Kidney tubule cell (primary cell): ENCODE measurements at regions not wholly inside any gene's neighbourhood (a gene's known extent, or its start where the extent isn't known, plus 50 kb on each side); places are given as distances from the start of the nearest gene placed in this dataset.
A peak's percentile ranks its signal among the peaks of the same experiment; 100 is the strongest.

Experiments used
- DNase-seq: peaks from one replicate; pipeline ENCODE4 v3.0.0-alpha.2; 2018; ENCODE audit warnings: low spot score

- no peak for DNase-seq
Observed at GRCh38 chr2:187136646-187137045, 287.7 kb upstream of the ZSWIM2 start.

DNA sequence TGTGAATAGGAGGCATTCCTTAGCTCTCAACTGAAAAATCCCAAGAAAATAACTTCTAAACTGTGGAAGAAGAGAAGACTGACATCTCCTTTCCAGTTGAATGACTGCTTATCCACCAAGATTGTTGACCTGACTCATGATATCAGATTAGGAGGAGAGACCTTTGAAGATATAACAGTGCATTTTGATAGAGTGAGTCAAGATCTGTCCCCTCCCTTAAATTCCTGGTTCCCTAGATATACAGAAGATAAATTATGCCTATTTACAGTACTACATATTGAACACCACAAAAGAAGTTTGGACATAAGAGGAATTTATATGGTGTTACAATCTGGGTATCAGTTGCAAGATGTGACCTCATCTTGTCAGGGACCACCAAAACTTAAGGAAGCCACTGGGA is 285.3 kb upstream of the ZSWIM2 start:
- peak; percentile 35 for DNase-seq

- no peak for DNase-seq
Observed at GRCh38 chr2:187129868-187130267, 280.9 kb upstream of the ZSWIM2 start.

DNA sequence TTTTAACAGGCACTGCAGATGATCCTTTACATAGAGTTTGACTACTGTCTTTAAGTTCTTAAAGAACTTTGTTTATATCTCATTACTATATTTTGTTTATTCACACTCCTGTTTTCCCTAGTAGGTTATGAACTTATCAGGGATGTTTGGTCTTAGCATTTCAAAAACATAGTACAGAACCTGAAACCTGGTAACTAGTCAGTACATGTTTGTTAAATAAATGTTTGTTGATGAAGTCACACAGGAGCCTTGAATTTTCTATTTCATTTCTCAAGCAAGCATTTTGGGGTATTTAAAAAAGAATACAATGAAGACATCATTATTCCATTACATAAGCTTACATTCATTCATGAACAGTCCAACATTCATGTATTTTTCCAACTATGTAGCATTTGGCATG is 280.3 kb upstream of the ZSWIM2 start:
- DNase-seq: no peak

DNA sequence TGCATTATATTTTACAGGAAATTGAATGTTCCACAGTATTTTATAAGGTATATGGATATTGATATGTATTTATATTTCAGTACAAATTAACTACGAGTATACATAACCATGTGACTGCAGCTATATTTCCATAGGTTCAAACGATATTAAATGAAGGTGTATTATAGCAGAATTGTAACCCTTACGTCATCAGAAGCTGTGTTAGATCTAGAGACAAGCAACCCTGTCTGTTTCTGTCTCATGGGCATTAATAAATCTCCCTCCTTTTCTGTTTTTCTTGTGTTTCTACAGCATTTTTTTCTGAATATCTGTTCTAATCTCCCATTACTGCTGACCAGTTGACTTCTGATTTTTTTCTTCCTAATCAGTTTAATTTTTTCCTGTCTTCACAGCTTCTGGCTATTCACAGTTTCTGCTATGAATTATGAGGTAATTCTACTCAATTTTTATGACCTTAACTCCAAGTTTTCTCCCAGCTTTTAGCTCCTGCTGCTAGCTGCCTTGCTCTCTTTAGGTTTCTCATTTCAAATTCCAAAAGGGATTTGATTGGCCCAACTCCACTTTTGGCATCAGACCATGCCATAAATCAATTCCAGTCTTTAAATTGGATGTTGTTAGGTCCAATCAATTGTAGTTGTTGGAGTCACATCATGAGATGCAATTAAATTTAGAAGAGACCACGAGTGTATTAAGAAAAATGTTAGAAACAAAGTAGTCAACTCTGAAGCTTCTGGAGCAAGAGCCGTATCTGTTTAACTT is 277.5 kb upstream of the ZSWIM2 start:
- no peak for DNase-seq

DNA sequence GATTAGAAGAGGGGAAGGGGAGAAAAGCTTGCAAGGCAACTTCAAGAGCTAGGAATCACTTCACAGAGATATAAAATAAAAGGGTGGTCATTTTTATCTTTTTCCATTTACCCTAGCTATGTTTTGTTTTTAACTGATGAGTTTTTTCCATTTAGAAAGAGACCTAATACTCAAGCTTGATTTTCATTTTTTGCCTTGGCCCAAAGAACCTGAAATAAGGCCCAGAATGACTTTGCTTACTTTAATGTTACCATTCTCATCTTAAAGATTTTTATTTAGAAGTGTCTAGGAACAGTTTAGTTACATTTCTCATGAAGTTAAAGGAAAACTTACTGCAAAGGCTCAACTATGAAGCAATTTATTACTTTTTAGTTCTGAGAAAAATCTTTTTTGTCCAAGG is 276.3 kb upstream of the ZSWIM2 start:
- no peak for DNase-seq

DNA sequence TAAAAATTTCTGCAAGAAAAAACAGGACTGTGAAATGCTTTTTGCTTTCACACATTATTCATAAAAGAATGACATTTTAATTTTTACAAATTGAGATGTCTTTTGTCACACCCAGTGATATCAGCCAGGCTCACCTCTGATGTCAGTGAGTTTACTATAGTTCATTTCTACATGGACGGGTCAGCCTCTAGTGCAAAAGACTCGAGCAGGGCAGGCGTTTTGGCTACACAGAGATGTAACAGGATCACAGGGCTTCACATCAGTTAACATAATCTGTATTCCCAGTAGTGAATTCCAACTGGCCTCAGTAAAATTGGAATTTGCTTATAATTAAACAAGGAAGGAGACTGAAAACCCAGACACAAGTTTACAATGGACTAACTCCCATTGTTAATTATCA is 275.6 kb upstream of the ZSWIM2 start:
- no peak for DNase-seq

GRCh38 chr2:187118331-187119099 is 269.5 kb upstream of the ZSWIM2 start:
- no peak for DNase-seq

GRCh38 chr2:187117483-187117882 is 268.5 kb upstream of the ZSWIM2 start:
- DNase-seq: no peak

DNA sequence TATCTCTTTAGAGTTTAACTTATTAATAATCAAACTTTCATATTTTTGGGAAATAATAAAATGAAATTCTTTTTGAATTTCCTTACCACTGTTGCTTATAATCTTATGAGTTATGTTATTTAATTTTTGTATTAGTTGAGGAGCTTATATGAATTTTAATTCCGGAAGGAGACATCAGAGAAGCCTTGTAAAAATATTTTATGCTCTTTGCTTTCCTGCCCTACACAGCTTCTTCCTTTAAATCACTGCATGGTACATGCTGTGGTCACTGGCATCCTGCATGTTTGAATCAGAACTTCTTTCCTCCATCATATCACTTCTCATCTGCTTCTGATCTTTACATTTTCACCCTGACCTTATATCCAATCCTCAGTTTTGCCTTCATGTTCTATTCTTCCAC is 266.7 kb upstream of the ZSWIM2 start:
- no peak for DNase-seq

DNA sequence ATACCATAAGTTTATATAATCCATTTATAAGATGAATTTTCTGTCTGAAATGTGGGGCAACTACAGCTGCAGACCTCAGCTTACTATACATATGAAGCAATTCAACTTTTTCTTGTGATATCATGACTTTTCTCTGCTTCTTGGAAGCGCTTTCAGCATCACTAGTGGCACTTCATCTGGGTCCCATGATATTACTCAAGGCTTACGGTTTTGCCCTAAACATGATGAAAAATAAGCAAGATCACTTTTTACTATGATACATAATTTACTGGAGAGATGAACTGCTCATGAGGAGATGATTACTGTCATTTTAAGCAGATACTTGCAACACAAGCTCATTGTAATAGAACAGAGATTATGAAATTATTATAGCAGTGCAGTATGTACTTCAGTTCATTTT is 258.0 kb upstream of the ZSWIM2 start:
- no peak for DNase-seq

DNA sequence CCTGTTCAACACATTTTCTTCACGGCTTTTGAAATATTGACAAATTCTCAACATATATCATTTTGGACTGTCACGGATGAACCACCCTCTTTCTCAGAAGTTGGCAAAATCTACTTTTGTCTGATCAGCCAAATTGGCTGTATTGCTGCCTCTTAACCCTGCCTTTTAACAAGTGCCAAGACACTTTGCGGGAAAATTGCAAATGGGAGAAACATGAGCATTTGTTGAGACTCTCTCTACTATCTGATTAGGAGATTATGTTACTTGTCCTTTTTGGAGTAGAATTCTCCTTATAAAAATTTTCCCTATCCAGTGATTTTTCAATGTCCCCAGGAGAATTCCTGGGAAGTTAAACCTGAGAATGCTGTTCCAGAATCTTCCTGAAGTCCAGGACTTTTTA is 256.2 kb upstream of the ZSWIM2 start:
- no peak for DNase-seq

GRCh38 chr2:187102381-187102780 is 253.4 kb upstream of the ZSWIM2 start:
- no peak for DNase-seq

DNA sequence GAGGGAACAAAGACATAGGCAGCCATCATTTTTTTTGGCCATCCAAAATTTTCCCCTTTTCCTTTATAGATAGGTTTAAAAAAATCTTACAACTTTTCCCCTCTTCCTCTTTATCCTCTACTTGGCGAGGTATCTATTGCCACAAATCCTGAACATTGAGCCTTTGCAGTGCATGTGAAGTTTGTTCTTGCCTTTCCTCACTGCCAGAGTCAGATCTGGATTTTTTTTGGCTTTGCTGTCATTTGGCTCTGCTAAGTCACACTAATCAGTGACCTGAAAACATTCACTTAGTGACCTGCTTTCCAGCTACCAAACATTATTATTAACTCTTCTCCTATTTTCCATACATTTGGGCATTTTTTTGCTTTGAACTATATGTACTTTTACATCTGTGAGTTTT is 249.2 kb upstream of the ZSWIM2 start:
- no peak for DNase-seq

DNA sequence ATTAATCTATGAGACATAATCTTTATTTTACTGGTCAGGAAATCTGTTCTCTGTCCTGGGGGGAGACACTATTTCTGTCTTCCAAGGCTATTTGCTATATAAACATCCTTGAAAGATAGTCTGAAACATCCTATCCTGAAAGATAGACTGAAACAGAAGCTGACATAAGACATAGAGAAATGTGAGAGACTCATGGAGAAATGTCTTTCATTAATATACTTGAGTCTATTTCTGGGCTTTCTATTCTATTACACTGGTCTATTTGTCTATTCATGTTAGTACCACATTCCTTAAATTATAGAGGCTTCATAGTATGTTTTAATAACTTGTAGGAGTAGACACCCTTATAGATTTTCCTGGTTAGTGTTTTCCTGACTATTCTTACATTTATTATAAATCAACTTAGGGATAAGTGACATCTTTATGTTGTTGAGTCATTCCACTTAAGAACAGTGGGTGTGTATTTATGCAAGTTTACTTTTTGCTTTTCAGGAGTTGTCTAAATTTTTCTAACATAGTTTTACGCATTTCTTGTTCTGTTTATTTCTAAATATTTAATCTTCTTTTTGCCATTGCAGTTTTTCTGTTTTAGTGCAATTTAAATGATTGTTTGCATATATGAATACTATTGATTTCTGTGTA is 244.9 kb upstream of the ZSWIM2 start:
- DNase-seq: no peak

DNA sequence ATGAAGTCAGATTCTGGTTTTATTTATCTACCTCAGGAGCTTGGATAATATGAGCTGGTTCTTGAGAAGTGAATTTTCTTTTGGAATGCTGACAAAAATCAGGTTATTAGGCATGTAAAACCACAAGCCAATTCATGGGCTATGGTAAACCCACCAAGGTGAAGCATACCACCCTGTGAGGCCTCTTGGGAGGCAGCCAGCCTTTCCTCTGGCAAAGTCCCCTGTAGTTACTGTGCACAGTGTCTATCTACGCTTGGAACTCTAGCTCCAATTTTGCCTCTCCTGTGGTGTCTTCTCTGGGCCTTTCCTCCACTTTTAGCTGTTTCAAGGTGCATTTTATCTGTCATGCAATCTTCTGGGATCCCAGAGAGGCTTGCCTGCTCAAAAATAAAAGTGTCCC is 242.7 kb upstream of the ZSWIM2 start:
- DNase-seq: no peak

GRCh38 chr2:187084524-187084923 is 235.6 kb upstream of the ZSWIM2 start:
- DNase-seq: no peak

DNA sequence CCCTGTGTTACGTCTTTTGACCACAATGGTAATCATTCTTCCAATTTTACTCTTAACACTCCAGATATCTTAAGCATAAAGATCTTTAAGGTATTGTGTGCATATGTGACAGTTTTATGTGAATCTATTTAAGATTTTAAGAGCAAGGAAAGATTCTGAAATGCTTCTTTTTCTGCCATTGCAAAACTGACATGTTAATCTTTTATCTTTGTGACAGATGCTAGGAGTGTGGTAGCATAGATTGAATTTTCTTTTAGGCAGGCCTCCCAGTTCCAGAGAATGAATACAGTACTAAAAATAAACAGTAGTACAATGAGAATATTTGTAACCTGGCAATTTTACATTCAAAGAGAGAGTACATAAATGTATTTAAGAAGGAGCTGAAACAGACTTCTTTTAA is 232.5 kb upstream of the ZSWIM2 start:
- DNase-seq: no peak

GRCh38 chr2:187079901-187080300 is 230.9 kb upstream of the ZSWIM2 start:
- no peak for DNase-seq

GRCh38 chr2:187078297-187078696 is 229.3 kb upstream of the ZSWIM2 start:
- peak; percentile 9 for DNase-seq

DNA sequence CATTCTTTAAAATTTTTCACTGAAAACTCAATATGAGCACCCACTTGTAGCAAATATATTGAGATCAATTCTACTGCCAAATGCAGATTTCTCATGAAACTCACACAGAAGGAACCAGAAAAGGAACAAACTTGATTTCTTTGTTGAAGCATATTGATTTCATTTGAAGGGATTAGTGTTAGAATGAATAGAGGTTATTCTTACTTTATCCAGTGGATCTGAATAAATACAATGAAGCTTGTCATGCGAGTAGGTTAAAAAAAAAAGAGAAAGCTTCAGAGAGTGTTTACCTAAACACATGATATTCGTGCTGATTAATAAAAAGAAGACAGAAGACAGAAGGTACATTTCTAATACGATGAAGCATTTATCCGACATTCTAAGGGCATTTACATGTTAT is 226.7 kb upstream of the ZSWIM2 start:
- DNase-seq: no peak

DNA sequence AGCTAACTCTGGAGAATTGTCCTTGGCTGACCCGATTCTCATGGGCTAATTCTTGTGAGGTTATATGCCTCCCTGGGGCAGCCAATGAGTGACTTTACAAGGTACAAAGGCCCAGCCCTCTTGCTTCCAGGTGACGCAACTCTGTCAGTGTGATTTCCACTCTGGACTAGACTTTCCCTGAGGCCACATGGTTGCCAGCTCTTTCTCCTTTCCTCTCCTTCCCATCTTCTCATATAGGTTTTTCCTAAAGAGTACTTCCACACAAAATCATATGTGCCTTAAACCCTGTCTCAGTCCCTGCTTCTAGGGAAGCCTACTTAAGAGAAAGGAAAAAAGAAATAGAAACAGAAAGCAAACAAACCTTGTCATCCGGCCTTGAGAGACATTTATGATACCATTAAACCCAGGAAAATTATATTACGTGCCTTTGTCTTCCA is 226.2 kb upstream of the ZSWIM2 start:
- no peak for DNase-seq

DNA sequence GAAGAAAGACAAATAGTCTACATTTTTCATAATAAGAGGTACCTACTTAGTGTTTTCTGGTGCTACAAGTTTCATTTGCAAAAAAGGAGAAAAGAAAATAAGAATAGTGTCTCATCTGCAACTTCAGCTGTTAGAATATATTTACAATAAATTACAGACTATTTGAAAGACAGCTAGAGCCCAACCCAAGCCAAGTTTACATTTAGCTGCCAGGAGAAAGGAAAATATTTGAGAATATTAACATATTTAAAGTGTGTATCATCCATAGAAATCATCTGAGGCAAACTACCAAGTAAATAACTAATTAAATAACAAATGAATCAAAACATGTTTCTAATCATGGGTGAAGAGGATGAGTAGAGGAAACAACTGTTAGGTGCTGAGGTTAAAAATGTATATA is 209.2 kb upstream of the ZSWIM2 start:
- DNase-seq: no peak
